Neural progenitor cell (in vitro differentiated cells): ENCODE measurements at regions not wholly inside any gene's neighbourhood (a gene's known extent, or its start where the extent isn't known, plus 50 kb on each side); places are given as distances from the start of the nearest gene placed in this dataset.

Source experiments
- DNase-seq: peaks from one replicate; pipeline ENCODE4 v3.0.0-alpha.2; 2016; ENCODE audit warnings: low spot score
- H2AFZ ChIP-seq: fragments of 200-600 bp; sonication (generic); replicated peaks from 2 replicates; pipeline ENCODE4 v1.6.1; 2016; ENCODE audit warnings: antibody characterized with exemption
- H3F3A ChIP-seq: fragments of 200-600 bp; sonication (generic); 2 replicates; pipeline ENCODE4 v1.6.1; 2016; ENCODE audit warnings: antibody characterized with exemption, low read depth
- H3K27ac ChIP-seq: fragments of 200-600 bp; sonication (generic); 2 replicates; pipeline ENCODE4 v1.5.1; 2016; ENCODE audit warnings: mild to moderate bottlenecking
- H3K27me3 ChIP-seq: fragments of 200-600 bp; sonication (generic); 2 replicates; pipeline ENCODE4 v1.6.1; 2016; ENCODE audit warnings: mild to moderate bottlenecking, moderate library complexity
- H3K36me3 ChIP-seq: fragments of 200-600 bp; sonication (generic); 2 replicates; pipeline ENCODE4 v1.5.1; 2016
- H3K4me1 ChIP-seq: fragments of 200-600 bp; sonication (generic); 2 replicates; pipeline ENCODE4 v1.6.1; 2016; ENCODE audit warnings: mixed run types
- H3K4me2 ChIP-seq: fragments of 200-600 bp; sonication (generic); 2 replicates; pipeline ENCODE4 v1.6.1; 2016
- H3K4me3 ChIP-seq: fragments of 200-600 bp; sonication (generic); 2 replicates; pipeline ENCODE4 v1.5.1; 2016
- H3K79me2 ChIP-seq: fragments of 200-600 bp; sonication (generic); 2 replicates; pipeline ENCODE4 v1.6.1; 2016; ENCODE audit warnings: low read depth
- H3K9ac ChIP-seq: fragments of 200-600 bp; sonication (generic); 2 replicates; pipeline ENCODE4 v1.6.1; 2016
- H3K9me3 ChIP-seq: fragments of 200-600 bp; sonication (generic); 2 replicates; pipeline ENCODE4 v1.5.1; 2016; ENCODE audit warnings: low read depth
- H4K20me1 ChIP-seq: fragments of 200-600 bp; sonication (generic); 2 replicates; pipeline ENCODE4 v1.6.1; 2016; ENCODE audit warnings: low read depth
- H3K27ac Mint-ChIP-seq: 3 replicates; pipeline ENCODE4 v1.8.0; 2021; ENCODE audit warnings: mixed read lengths
- H3K27me3 Mint-ChIP-seq: 2 replicates; pipeline ENCODE4 v1.8.0; 2022; ENCODE audit warnings: low read depth, mild to moderate bottlenecking, inconsistent platforms, moderate library complexity, mixed read lengths; ENCODE audit not compliant: insufficient read depth
- H3K36me3 Mint-ChIP-seq: 3 replicates; pipeline ENCODE4 v1.8.0; 2021; ENCODE audit warnings: mixed read lengths
- H3K4me1 Mint-ChIP-seq: 3 replicates; pipeline ENCODE4 v1.8.0; 2021; ENCODE audit warnings: mixed read lengths
- H3K4me3 Mint-ChIP-seq: 3 replicates; pipeline ENCODE4 v1.8.0; 2021; ENCODE audit warnings: mild to moderate bottlenecking, moderate library complexity, mixed read lengths
- H3K9me3 Mint-ChIP-seq: 3 replicates; pipeline ENCODE4 v1.8.0; 2020; ENCODE audit warnings: mixed read lengths
- CTCF ChIP-seq: fragments of 200-600 bp; sonication (generic); IDR thresholded peaks from 2 replicates; pipeline ENCODE4 v1.5.1; 2017; ENCODE audit warnings: antibody characterized with exemption, mild to moderate bottlenecking
- EZH2 ChIP-seq: fragments of 200-600 bp; sonication (generic); IDR thresholded peaks from 2 replicates; pipeline ENCODE4 v1.6.1; 2017; ENCODE audit warnings: antibody characterized with exemption, mild to moderate bottlenecking, moderate library complexity
- EZH2phosphoT487 ChIP-seq: fragments of 200-600 bp; sonication (generic); IDR thresholded peaks from 2 replicates; pipeline ENCODE4 v1.6.1; 2017; ENCODE audit warnings: antibody characterized with exemption

GRCh38 chr1:220372451-220372850, 100.2 kb upstream of the RAB3GAP2 start:
- Histone ChIP-seq H2AFZ (no peak overlapping the region), H3F3A (no peaks in the 10 kb centered on the region), H3K9ac (no peak overlapping the region), H4K20me1 (no peaks in the 10 kb centered on the region), H3K4me3 (no peak overlapping the region), H3K79me2 (no peaks in the 10 kb centered on the region), H3K27ac (no peak overlapping the region), H3K4me2 (no peak overlapping the region), H3K4me1 (peaks cover 7% of the 10 kb centered on the region), H3K27me3 (no peaks in the 10 kb centered on the region), H3K36me3 (no peaks in the 10 kb centered on the region), H3K9me3 (no peaks in the 10 kb centered on the region)
- H3K36me3 Mint-ChIP-seq, result no peaks in the 10 kb centered on the region
- DNase-seq, result no peak
- H3K27ac Mint-ChIP-seq, result no peak overlapping the region
- no peak overlapping the region for H3K4me3 Mint-ChIP-seq
- TF ChIP-seq EZH2 (no peak), CTCF (no peak), EZH2phosphoT487 (no peak)
- peaks cover 8% of the 10 kb centered on the region for H3K27me3 Mint-ChIP-seq
- H3K9me3 Mint-ChIP-seq, result no peaks in the 10 kb centered on the region
- H3K4me1 Mint-ChIP-seq, result peaks cover 14% of the 10 kb centered on the region

- H3K4me2 ChIP-seq, result no peak overlapping the region
- TF ChIP-seq CTCF (peak; percentile 37), EZH2phosphoT487 (no peak)
- no peaks in the 10 kb centered on the region for H3K36me3 ChIP-seq
- H3K9me3 Mint-ChIP-seq, result no peaks in the 10 kb centered on the region
- H4K20me1 ChIP-seq, result no peaks in the 10 kb centered on the region
- DNase-seq, result peak; percentile 19
- no peak overlapping the region for H3K4me3 ChIP-seq
- no peaks in the 10 kb centered on the region for H3K79me2 ChIP-seq
- no peaks in the 10 kb centered on the region for H3K27me3 ChIP-seq
- no peaks in the 10 kb centered on the region for H3F3A ChIP-seq
- peaks cover 14% of the 10 kb centered on the region for H3K4me1 Mint-ChIP-seq
- peaks cover 8% of the 10 kb centered on the region for H3K27me3 Mint-ChIP-seq
- no peak overlapping the region for H3K9ac ChIP-seq
- H3K36me3 Mint-ChIP-seq, result no peaks in the 10 kb centered on the region
- peaks cover 7% of the 10 kb centered on the region for H3K4me1 ChIP-seq
- no peak overlapping the region for H3K27ac ChIP-seq
- no peaks in the 10 kb centered on the region for H3K9me3 ChIP-seq
- H3K4me3 Mint-ChIP-seq, result no peak overlapping the region
- H2AFZ ChIP-seq, result no peak overlapping the region
- no peak overlapping the region for H3K27ac Mint-ChIP-seq
Observed at GRCh38 chr1:220371324-220371723, 99.1 kb upstream of the RAB3GAP2 start.

- no peak for TF ChIP-seq EZH2phosphoT487
- no peak for TF ChIP-seq CTCF
- no peak for TF ChIP-seq EZH2
- no peak overlapping the region for H3K4me2 ChIP-seq
- H3F3A ChIP-seq, result no peaks in the 10 kb centered on the region
- Mint-ChIP-seq H3K36me3 (no peaks in the 10 kb centered on the region), H3K9me3 (no peaks in the 10 kb centered on the region), H3K27me3 (peaks cover 10% of the 10 kb centered on the region), H3K4me3 (no peak overlapping the region), H3K4me1 (peaks cover 14% of the 10 kb centered on the region), H3K27ac (no peak overlapping the region)
- no peak overlapping the region for H3K4me3 ChIP-seq
- no peaks in the 10 kb centered on the region for H3K79me2 ChIP-seq
- no peaks in the 10 kb centered on the region for H3K27me3 ChIP-seq
- no peak overlapping the region for H3K9ac ChIP-seq
- no peaks in the 10 kb centered on the region for H3K9me3 ChIP-seq
- H3K27ac ChIP-seq, result no peak overlapping the region
- H4K20me1 ChIP-seq, result no peaks in the 10 kb centered on the region
- H3K4me1 ChIP-seq, result peaks cover 7% of the 10 kb centered on the region
- DNase-seq, result peak; percentile 30
- no peaks in the 10 kb centered on the region for H3K36me3 ChIP-seq
- no peak overlapping the region for H2AFZ ChIP-seq
Observed at GRCh38 chr1:220370041-220370700, 97.9 kb upstream of the RAB3GAP2 start.
